ENCODE measurements at regions not wholly inside any gene's neighbourhood (a gene's known extent, or its start where the extent isn't known, plus 50 kb on each side); places are given as distances from the start of the nearest gene placed in this dataset.

- TF ChIP-seq POLR2A (IDR thresholded peaks at IDR 0.05; ENCODE audit: low read depth, low read length) (no peak), POLR2AphosphoS5 (IDR thresholded peaks at IDR 0.05; ENCODE audit: low read depth, low read length) (no peak), TAF1 (IDR thresholded peaks at IDR 0.05; ENCODE audit: borderline replicate concordance, low read depth, low read length) (no peak)
These were observed 66.5 kb upstream of the RXRA start for GRCh38 chr9:134259708-134260107.
